Smooth muscle cell (in vitro differentiated cells): ENCODE measurements at regions not wholly inside any gene's neighbourhood (a gene's known extent, or its start where the extent isn't known, plus 50 kb on each side); places are given as distances from the start of the nearest gene placed in this dataset.

Experiments
- DNase-seq: peaks from one replicate; lab custom pipeline; 2025; ENCODE audit not compliant: unreplicated experiment; lab: John Stamatoyannopoulos, UW
- H2AFZ ChIP-seq: fragments of 200-600 bp; sonication (generic); 2 replicates; pipeline ENCODE4 v1.6.0; 2016; ENCODE audit warnings: antibody characterized with exemption, low read depth, mild to moderate bottlenecking
- H3F3A ChIP-seq: fragments of 200-600 bp; sonication (generic); 2 replicates; pipeline ENCODE4 v1.6.0; 2017; ENCODE audit warnings: antibody characterized with exemption, low read depth
- H3K27ac ChIP-seq: fragments of 200-600 bp; sonication (generic); 2 replicates; pipeline ENCODE4 v1.5.1; 2016; ENCODE audit warnings: low read depth, mild to moderate bottlenecking
- H3K27me3 ChIP-seq: fragments of 200-600 bp; sonication (generic); 2 replicates; pipeline ENCODE4 v1.6.1; 2016; ENCODE audit warnings: low read depth, mild to moderate bottlenecking
- H3K36me3 ChIP-seq: fragments of 200-600 bp; sonication (generic); 2 replicates; pipeline ENCODE4 v1.5.1; 2016; ENCODE audit warnings: low read depth
- H3K4me1 ChIP-seq: fragments of 200-600 bp; sonication (generic); 2 replicates; pipeline ENCODE4 v1.5.1; 2016; ENCODE audit warnings: low read depth
- H3K4me2 ChIP-seq: fragments of 200-600 bp; sonication (generic); 2 replicates; pipeline ENCODE4 v1.6.0; 2016; ENCODE audit warnings: mild to moderate bottlenecking
- H3K4me3 ChIP-seq: fragments of 200-600 bp; sonication (generic); 2 replicates; pipeline ENCODE4 v1.5.1; 2016; ENCODE audit warnings: mild to moderate bottlenecking
- H3K79me2 ChIP-seq: fragments of 200-600 bp; sonication (generic); 2 replicates; pipeline ENCODE4 v1.6.0; 2016; ENCODE audit warnings: low read depth, mild to moderate bottlenecking
- H3K9ac ChIP-seq: fragments of 200-600 bp; sonication (generic); 2 replicates; pipeline ENCODE4 v1.6.0; 2016; ENCODE audit warnings: low read depth
- H3K9me3 ChIP-seq: fragments of 200-600 bp; sonication (generic); replicated peaks from 2 replicates; pipeline ENCODE4 v1.5.1; 2016; ENCODE audit warnings: low read depth
- H4K20me1 ChIP-seq: fragments of 200-600 bp; sonication (generic); 2 replicates; pipeline ENCODE4 v1.6.0; 2016; ENCODE audit warnings: low read depth
- WGBS: methylation state at CpG from one replicate; pipeline ENCODE4 v1.1.7; 2016; ENCODE audit warnings: low lambda C conversion rate; 5-methylcytosine and 5-hydroxymethylcytosine counted together
- TF ChIP-seq, protein P1 (sequence below): fragments of 200-600 bp; sonication (generic); IDR thresholded peaks from 2 replicates; pipeline ENCODE4 v1.5.1; 2017; ENCODE audit warnings: borderline replicate concordance, mild to moderate bottlenecking, antibody characterized with exemption; ENCODE audit not compliant: insufficient read depth, poor library complexity, severe bottlenecking

DNA sequence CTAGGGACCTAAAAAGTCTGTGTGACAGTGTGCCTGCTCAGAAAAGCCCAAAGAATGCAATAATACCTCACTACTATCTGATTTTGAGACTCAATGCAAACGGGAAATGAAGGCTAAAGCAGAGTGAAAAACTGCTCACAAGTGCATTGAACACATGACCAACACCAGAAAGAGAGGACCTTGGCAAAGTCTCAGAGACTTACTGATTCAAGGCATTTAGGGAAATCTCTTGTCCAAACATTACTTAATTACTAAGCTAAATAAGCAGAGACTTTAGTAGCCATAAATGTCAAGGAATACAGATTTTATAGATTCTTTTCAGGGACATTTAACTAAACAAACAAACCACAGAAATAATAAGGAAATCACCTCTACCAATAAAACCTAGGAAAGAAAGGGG lies 916.0 kb downstream of the FSTL5 start:
- TF ChIP-seq, protein P1, sequence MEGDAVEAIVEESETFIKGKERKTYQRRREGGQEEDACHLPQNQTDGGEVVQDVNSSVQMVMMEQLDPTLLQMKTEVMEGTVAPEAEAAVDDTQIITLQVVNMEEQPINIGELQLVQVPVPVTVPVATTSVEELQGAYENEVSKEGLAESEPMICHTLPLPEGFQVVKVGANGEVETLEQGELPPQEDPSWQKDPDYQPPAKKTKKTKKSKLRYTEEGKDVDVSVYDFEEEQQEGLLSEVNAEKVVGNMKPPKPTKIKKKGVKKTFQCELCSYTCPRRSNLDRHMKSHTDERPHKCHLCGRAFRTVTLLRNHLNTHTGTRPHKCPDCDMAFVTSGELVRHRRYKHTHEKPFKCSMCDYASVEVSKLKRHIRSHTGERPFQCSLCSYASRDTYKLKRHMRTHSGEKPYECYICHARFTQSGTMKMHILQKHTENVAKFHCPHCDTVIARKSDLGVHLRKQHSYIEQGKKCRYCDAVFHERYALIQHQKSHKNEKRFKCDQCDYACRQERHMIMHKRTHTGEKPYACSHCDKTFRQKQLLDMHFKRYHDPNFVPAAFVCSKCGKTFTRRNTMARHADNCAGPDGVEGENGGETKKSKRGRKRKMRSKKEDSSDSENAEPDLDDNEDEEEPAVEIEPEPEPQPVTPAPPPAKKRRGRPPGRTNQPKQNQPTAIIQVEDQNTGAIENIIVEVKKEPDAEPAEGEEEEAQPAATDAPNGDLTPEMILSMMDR = no peak
- 32% methylated on average over 1 of the region's 1 CpG for whole genome bisulfite sequencing
- Histone ChIP-seq H3K4me3 (no peak overlapping the region), H4K20me1 (no peaks in the 10 kb centered on the region), H3K79me2 (no peaks in the 10 kb centered on the region), H3K4me1 (no peaks in the 10 kb centered on the region), H3K27me3 (no peaks in the 10 kb centered on the region), H3F3A (no peaks in the 10 kb centered on the region), H2AFZ (no peak overlapping the region), H3K9me3 (no peaks in the 10 kb centered on the region), H3K36me3 (no peaks in the 10 kb centered on the region), H3K4me2 (no peak overlapping the region), H3K27ac (no peak overlapping the region), H3K9ac (no peak overlapping the region)
- no peak for DNase-seq

DNA sequence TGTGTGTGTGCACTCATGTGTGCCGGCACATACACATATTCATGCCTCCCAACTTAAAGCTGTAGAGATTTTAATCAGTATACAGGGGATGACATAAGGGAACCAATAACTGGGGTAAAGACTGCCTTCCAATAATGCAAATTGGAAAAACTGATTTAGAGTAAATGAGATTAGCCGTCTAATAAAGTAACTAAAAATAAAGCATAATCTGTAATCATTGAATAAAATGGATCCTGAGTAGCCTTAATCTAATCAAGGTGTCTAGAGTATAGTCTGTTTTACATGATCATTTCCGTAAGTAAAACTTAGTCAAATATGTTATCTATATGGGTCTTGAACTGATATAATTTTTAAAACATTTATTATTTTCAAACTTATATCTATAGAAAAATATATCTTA lies 925.8 kb downstream of the FSTL5 start:
- H3K4me2 ChIP-seq = no peak overlapping the region
- 74% methylated on average over 3 of the region's 3 CpGs for WGBS
- H3K4me1 ChIP-seq = no peaks in the 10 kb centered on the region
- no peak overlapping the region for H3K9ac ChIP-seq
- H3K79me2 ChIP-seq = no peaks in the 10 kb centered on the region
- H3K36me3 ChIP-seq = no peaks in the 10 kb centered on the region
- H3K27ac ChIP-seq = no peak overlapping the region
- H4K20me1 ChIP-seq = no peaks in the 10 kb centered on the region
- H3F3A ChIP-seq = no peaks in the 10 kb centered on the region
- no peaks in the 10 kb centered on the region for H3K27me3 ChIP-seq
- DNase-seq = no peak
- TF ChIP-seq, protein P1 = no peak
- no peaks in the 10 kb centered on the region for H3K9me3 ChIP-seq
- no peak overlapping the region for H3K4me3 ChIP-seq
- H2AFZ ChIP-seq = no peak overlapping the region

- Histone ChIP-seq H3K4me1 (no peaks in the 10 kb centered on the region), H2AFZ (no peak overlapping the region), H3K36me3 (no peaks in the 10 kb centered on the region), H4K20me1 (no peaks in the 10 kb centered on the region), H3K27ac (no peak overlapping the region), H3K27me3 (no peaks in the 10 kb centered on the region), H3K9ac (no peak overlapping the region), H3K9me3 (no peaks in the 10 kb centered on the region), H3K4me2 (no peak overlapping the region), H3F3A (no peaks in the 10 kb centered on the region), H3K79me2 (no peaks in the 10 kb centered on the region), H3K4me3 (no peak overlapping the region)
- no peak for DNase-seq
- WGBS = 84% methylated on average over 4 of the region's 4 CpGs
- TF ChIP-seq, protein P1 = no peak
These were observed 926.3 kb downstream of the FSTL5 start for GRCh38 chr4:161237495-161237894.

DNA sequence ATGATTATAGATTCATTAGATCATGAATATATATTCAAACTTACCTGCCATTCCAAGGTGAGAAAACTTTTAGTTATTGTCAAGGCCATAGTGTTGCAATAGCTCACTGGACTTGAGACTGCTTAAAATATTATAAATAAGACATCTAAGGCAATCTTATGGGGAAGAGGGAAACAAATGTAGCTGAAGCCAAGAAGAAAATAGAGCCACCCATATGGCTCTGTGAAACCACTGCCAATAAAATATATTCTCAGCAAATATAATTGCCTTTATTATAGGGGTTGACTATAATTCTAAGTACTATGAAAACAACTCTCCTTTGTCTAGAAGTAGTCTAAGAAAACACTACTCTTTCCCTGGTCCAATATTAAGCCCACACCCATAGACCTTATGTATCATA lies 938.5 kb downstream of the FSTL5 start:
- TF ChIP-seq, protein P1 = no peak
- H3F3A ChIP-seq = no peaks in the 10 kb centered on the region
- no peak overlapping the region for H2AFZ ChIP-seq
- H3K4me2 ChIP-seq = no peak overlapping the region
- no peaks in the 10 kb centered on the region for H3K79me2 ChIP-seq
- H3K27me3 ChIP-seq = no peaks in the 10 kb centered on the region
- no peak overlapping the region for H3K9ac ChIP-seq
- H3K4me1 ChIP-seq = no peaks in the 10 kb centered on the region
- no peak overlapping the region for H3K4me3 ChIP-seq
- H3K27ac ChIP-seq = no peak overlapping the region
- H3K9me3 ChIP-seq = peaks cover 11% of the 10 kb centered on the region
- DNase-seq = no peak
- H4K20me1 ChIP-seq = no peaks in the 10 kb centered on the region
- no peaks in the 10 kb centered on the region for H3K36me3 ChIP-seq
